Mesendoderm (in vitro differentiated cells): ENCODE measurements at regions not wholly inside any gene's neighbourhood (a gene's known extent, or its start where the extent isn't known, plus 50 kb on each side); places are given as distances from the start of the nearest gene placed in this dataset.
"Not testable (repeated sequence)": the region's sequence is repeated elsewhere in the genome, so short reads cannot be mapped to it uniquely, and the experiment has no call there.

ENCODE experiments used
- DNase-seq: peaks from one replicate; pipeline ENCODE4 v3.0.0; 2013
- H2AK5ac ChIP-seq: 2 replicates; pipeline ENCODE4 v1.6.1; 2013; ENCODE audit warnings: low read length, inconsistent platforms
- H2BK120ac ChIP-seq: 2 replicates; pipeline ENCODE4 v1.6.1; 2013; ENCODE audit warnings: low read depth, mild to moderate bottlenecking, low read length, moderate library complexity, mixed read lengths
- H2BK15ac ChIP-seq: replicated peaks from 2 replicates; pipeline ENCODE4 v1.6.1; 2013; ENCODE audit warnings: low read depth, mild to moderate bottlenecking, moderate library complexity
- H2BK5ac ChIP-seq: 2 replicates; pipeline ENCODE4 v1.6.1; 2013; ENCODE audit warnings: low read length, inconsistent platforms
- H3K18ac ChIP-seq: 2 replicates; pipeline ENCODE4 v1.6.1; 2013; ENCODE audit warnings: mild to moderate bottlenecking, low read length, mixed read lengths
- H3K23ac ChIP-seq: one replicate; pipeline ENCODE4 v1.6.1; 2013; ENCODE audit warnings: low read length
- H3K27ac ChIP-seq: 2 replicates; pipeline ENCODE4 v1.5.1; 2013; ENCODE audit warnings: low read depth, mild to moderate bottlenecking, inconsistent platforms, low read length, moderate library complexity
- H3K27me3 ChIP-seq: 2 replicates; pipeline ENCODE4 v1.6.1; 2013; ENCODE audit warnings: low read length, control low read depth, mild to moderate bottlenecking, inconsistent platforms; ENCODE audit not compliant: insufficient read depth, poor library complexity
- H3K36me3 ChIP-seq: 2 replicates; pipeline ENCODE4 v1.6.1; 2013; ENCODE audit warnings: low read length, inconsistent platforms; ENCODE audit not compliant: control insufficient read depth, insufficient read depth
- H3K4ac ChIP-seq: one replicate; pipeline ENCODE4 v1.6.1; 2013; ENCODE audit warnings: low read depth, mild to moderate bottlenecking, low read length, moderate library complexity
- H3K4me1 ChIP-seq: 2 replicates; pipeline ENCODE4 v1.6.1; 2013; ENCODE audit warnings: low read depth, low read length, inconsistent platforms; ENCODE audit not compliant: control insufficient read depth
- H3K4me2 ChIP-seq: 2 replicates; pipeline ENCODE4 v1.6.1; 2013; ENCODE audit warnings: low read length
- H3K4me3 ChIP-seq: 2 replicates; pipeline ENCODE4 v1.5.1; 2013; ENCODE audit warnings: mild to moderate bottlenecking, low read length
- H3K56ac ChIP-seq: one replicate; pipeline ENCODE4 v1.6.1; 2013; ENCODE audit warnings: low read length
- H3K79me1 ChIP-seq: 2 replicates; pipeline ENCODE4 v1.6.1; 2013; ENCODE audit warnings: low read length, inconsistent platforms
- H3K79me2 ChIP-seq: 2 replicates; pipeline ENCODE4 v1.6.1; 2013; ENCODE audit warnings: mild to moderate bottlenecking, low read length; ENCODE audit not compliant: control insufficient read depth, insufficient read depth
- H3K9ac ChIP-seq: 2 replicates; pipeline ENCODE4 v1.6.1; 2013; ENCODE audit warnings: low read length, inconsistent platforms
- H4K5ac ChIP-seq: one replicate; pipeline ENCODE4 v1.6.1; 2013; ENCODE audit warnings: low read length
- H4K8ac ChIP-seq: one replicate; pipeline ENCODE4 v1.6.1; 2013; ENCODE audit warnings: low read depth, mild to moderate bottlenecking, control low read depth, low read length, moderate library complexity
- whole genome bisulfite sequencing: extraction: QIAGEN DNeasy Blood & Tissue Kit; methylation state at CpG from one replicate; pipeline ENCODE4 v1.1.7; 2013; ENCODE audit warnings: low lambda C conversion rate, missing lambda C conversion rate; ENCODE audit not compliant: insufficient coverage; ENCODE audit errors: extremely low coverage; 5-methylcytosine and 5-hydroxymethylcytosine counted together

DNA sequence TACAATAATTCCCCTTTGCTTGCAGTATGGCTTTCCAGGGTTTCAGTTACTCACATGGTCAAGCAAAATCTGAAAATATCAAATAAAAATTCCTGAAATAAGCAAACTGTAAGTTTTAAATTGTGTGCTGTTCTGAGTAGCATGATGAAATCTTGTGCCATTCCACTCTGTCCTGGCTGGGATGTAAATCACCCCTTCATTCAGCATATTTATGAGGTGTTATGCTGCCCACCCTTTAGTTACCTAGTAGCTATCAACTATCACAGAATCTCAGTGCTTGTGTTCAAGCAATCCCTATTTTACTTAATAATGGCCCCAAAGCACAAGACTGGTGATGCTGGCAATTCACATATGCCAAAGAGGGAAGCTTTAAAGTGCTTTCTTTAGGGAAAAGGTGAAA is 867.7 kb upstream of the NRXN1 start:
- Histone ChIP-seq H2BK15ac (no peak overlapping the region), H3K4me3 (no peak overlapping the region), H3K79me2 (no peaks in the 10 kb centered on the region), H3K27ac (no peak overlapping the region), H3K23ac (no peak overlapping the region), H3K9ac (no peak overlapping the region), H3K56ac (no peak overlapping the region), H2BK5ac (no peak overlapping the region), H3K27me3 (no peaks in the 10 kb centered on the region), H3K4ac (no peak overlapping the region), H3K36me3 (no peaks in the 10 kb centered on the region), H4K8ac (no peak overlapping the region), H3K4me1 (no peaks in the 10 kb centered on the region), H3K79me1 (no peaks in the 10 kb centered on the region), H2AK5ac (no peak overlapping the region), H4K5ac (no peak overlapping the region), H3K4me2 (no peak overlapping the region), H3K18ac (no peak overlapping the region), H2BK120ac (no peak overlapping the region)
- DNase-seq: peak; percentile 8

DNA sequence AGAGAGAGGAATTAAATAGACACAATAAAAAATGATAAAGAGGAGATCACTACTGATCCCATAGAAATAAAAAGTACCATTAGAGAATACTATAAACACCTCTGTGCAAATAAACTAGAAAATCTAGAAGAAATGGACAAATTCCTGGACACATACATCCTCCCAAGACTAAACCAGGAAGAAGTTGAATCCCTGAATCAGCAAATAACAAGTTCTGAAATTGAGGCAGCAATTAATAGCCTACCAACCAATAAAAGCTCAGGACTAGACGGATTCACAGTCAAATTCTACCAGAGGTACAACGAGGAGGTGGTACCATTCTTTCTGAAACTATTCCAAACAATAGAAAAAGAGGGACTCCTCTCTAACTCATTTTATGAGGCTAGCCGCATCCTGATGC is 862.7 kb upstream of the NRXN1 start:
- not testable (repeated sequence) for H3K79me2 ChIP-seq, H4K8ac ChIP-seq, H3K36me3 ChIP-seq, H3K4ac ChIP-seq, H3K9ac ChIP-seq, H3K79me1 ChIP-seq, H2AK5ac ChIP-seq, H3K4me3 ChIP-seq, H3K56ac ChIP-seq, H3K27me3 ChIP-seq, DNase-seq, H3K27ac ChIP-seq, H2BK15ac ChIP-seq, H3K4me1 ChIP-seq, H3K18ac ChIP-seq, H3K23ac ChIP-seq, H2BK5ac ChIP-seq, H4K5ac ChIP-seq, H2BK120ac ChIP-seq, H3K4me2 ChIP-seq
- WGBS: no CpG with 5 or more reads among the region's 3 CpGs

DNA sequence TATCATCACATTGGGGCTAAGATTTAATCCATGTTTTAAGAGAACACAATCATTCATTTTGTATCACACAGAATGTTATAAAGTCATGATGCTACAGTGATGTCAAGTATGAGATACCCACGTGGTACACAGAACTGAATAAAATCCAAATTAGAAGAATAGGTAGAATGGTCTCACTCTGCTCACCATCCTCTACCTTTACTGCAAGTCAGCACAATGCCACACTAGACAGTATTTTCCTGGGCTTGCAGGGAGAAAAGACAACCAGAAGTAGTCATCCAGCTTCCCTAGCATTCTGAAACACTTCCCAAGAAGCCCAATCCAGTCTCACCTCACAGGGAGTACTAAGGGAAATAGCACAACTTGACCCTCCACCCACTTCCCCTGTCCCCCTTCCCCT is 856.2 kb upstream of the NRXN1 start:
- H2BK120ac ChIP-seq: no peak overlapping the region
- DNase-seq: no peak
- H3K79me2 ChIP-seq: no peaks in the 10 kb centered on the region
- no peak overlapping the region for H3K27ac ChIP-seq
- no CpG with 5 or more reads among the region's 1 CpG for WGBS
- H2AK5ac ChIP-seq: no peak overlapping the region
- H3K18ac ChIP-seq: no peak overlapping the region
- no peaks in the 10 kb centered on the region for H3K4me1 ChIP-seq
- H3K27me3 ChIP-seq: no peaks in the 10 kb centered on the region
- no peak overlapping the region for H2BK15ac ChIP-seq
- H3K4ac ChIP-seq: no peak overlapping the region
- no peaks in the 10 kb centered on the region for H3K79me1 ChIP-seq
- no peak overlapping the region for H2BK5ac ChIP-seq
- H3K4me2 ChIP-seq: no peak overlapping the region
- no peak overlapping the region for H3K56ac ChIP-seq
- no peak overlapping the region for H4K5ac ChIP-seq
- no peak overlapping the region for H4K8ac ChIP-seq
- H3K23ac ChIP-seq: no peak overlapping the region
- no peak overlapping the region for H3K9ac ChIP-seq
- no peaks in the 10 kb centered on the region for H3K36me3 ChIP-seq
- H3K4me3 ChIP-seq: no peak overlapping the region

DNA sequence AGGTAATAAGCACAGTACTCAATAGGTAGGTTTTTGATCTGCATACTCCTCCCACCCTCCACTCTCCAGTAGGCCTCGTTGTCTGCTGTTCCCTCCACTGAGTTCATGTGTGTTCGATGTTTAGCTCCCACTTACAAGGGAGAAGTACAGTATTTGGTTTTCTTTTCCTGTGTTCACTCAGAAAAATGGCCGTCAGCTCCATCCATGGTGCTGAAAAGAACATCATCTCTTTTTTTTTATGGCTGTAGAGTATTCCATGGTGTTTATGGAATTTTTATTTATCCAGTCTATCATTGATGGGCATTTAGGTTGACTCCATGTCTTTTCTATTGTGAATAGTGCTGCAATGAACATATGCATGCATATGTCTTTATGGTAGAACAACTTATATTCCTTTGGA is 849.7 kb upstream of the NRXN1 start:
- no peak overlapping the region for H2BK15ac ChIP-seq
- WGBS: no CpG with 5 or more reads among the region's 3 CpGs

DNA sequence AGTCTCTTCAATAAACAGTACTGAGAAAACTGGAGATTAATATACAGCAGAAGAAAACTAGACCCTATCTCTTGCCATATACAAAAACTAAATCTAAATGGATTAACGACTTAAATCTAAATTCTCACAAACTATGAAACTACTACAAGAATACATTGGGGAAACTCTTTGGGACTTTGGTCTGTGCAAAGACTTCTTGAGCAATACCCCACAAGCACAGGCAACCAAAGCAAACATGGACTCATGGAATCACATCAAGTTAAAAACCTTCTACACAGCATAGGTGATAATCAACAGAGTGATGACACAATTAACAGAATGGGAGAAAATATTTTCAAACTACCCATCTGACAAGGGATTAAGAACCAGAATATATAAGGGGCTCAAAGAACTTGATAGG is 848.2 kb upstream of the NRXN1 start:
- no peak overlapping the region for H2BK15ac ChIP-seq
- H3K27me3 ChIP-seq: no peaks in the 10 kb centered on the region
- no peak overlapping the region for H2BK120ac ChIP-seq
- no peaks in the 10 kb centered on the region for H3K36me3 ChIP-seq
- no peak overlapping the region for H3K56ac ChIP-seq
- no peaks in the 10 kb centered on the region for H3K4me1 ChIP-seq
- no peak overlapping the region for H3K4ac ChIP-seq
- no peak overlapping the region for H2AK5ac ChIP-seq
- H4K5ac ChIP-seq: no peak overlapping the region
- no peak overlapping the region for H3K4me3 ChIP-seq
- DNase-seq: no peak
- H4K8ac ChIP-seq: no peak overlapping the region
- H3K79me1 ChIP-seq: no peaks in the 10 kb centered on the region
- no peaks in the 10 kb centered on the region for H3K79me2 ChIP-seq
- H3K27ac ChIP-seq: no peak overlapping the region
- no peak overlapping the region for H3K4me2 ChIP-seq
- H2BK5ac ChIP-seq: no peak overlapping the region
- H3K9ac ChIP-seq: no peak overlapping the region
- no peak overlapping the region for H3K23ac ChIP-seq
- WGBS: no CpG with 5 or more reads among the region's 1 CpG
- no peak overlapping the region for H3K18ac ChIP-seq

More for the DNA sequence above, 849.7 kb upstream of the NRXN1 start:
- Histone ChIP-seq H3K23ac (no peak overlapping the region), H3K79me1 (no peaks in the 10 kb centered on the region), H4K5ac (no peak overlapping the region), H3K4me2 (no peak overlapping the region), H3K27ac (no peak overlapping the region), H3K36me3 (no peaks in the 10 kb centered on the region), H2BK120ac (no peak overlapping the region), H3K79me2 (no peaks in the 10 kb centered on the region), H2AK5ac (no peak overlapping the region), H3K4me1 (no peaks in the 10 kb centered on the region), H2BK5ac (no peak overlapping the region), H3K27me3 (no peaks in the 10 kb centered on the region), H3K4ac (no peak overlapping the region), H3K56ac (no peak overlapping the region), H4K8ac (no peak overlapping the region), H3K18ac (no peak overlapping the region), H3K4me3 (no peak overlapping the region), H3K9ac (no peak overlapping the region)
- DNase-seq: no peak

DNA sequence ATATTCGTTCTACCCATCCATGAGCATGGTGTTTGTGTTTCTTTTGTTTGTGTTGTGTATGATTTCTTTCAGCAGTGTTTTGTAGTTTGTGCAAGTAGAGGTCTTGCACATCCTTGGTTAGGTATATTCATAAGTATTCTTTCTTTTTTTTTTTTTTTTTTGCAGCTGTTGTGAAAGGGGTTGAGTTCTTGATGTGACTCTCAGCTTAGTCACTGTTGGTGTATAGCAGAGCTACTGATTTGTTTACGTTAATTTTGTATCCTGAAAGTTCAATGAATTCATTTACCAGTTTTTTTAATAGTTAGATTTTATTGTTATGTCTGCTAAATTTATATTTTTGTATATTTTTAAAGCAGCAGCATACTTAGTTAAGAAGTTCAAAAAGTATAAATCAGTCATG is 834.4 kb upstream of the NRXN1 start:
- no peak overlapping the region for H3K9ac ChIP-seq
- H3K56ac ChIP-seq: no peak overlapping the region
- no peak overlapping the region for H3K18ac ChIP-seq
- no CpG with 5 or more reads among the region's 2 CpGs for WGBS
- no peak overlapping the region for H2BK5ac ChIP-seq
- no peaks in the 10 kb centered on the region for H3K4me1 ChIP-seq
- H3K4me2 ChIP-seq: no peak overlapping the region
- no peak overlapping the region for H2BK120ac ChIP-seq
- no peaks in the 10 kb centered on the region for H3K36me3 ChIP-seq
- H2BK15ac ChIP-seq: no peak overlapping the region
- H3K27me3 ChIP-seq: no peaks in the 10 kb centered on the region
- H3K4me3 ChIP-seq: no peak overlapping the region
- H4K5ac ChIP-seq: no peak overlapping the region
- H4K8ac ChIP-seq: no peak overlapping the region
- no peak overlapping the region for H2AK5ac ChIP-seq
- no peak overlapping the region for H3K27ac ChIP-seq
- DNase-seq: no peak
- H3K79me2 ChIP-seq: no peaks in the 10 kb centered on the region
- no peaks in the 10 kb centered on the region for H3K79me1 ChIP-seq
- no peak overlapping the region for H3K4ac ChIP-seq
- H3K23ac ChIP-seq: no peak overlapping the region
